Naive thymus-derived CD8-positive, alpha-beta T cell (primary cell): ENCODE measurements at regions not wholly inside any gene's neighbourhood (a gene's known extent, or its start where the extent isn't known, plus 50 kb on each side); places are given as distances from the start of the nearest gene placed in this dataset.

Experiments
- ATAC-seq, 2 donors: fragments of 150-1000 bp; cut with Tn5 transposase in 1 of 2; sonication (Bioruptor Pico), chemical (Tn5 transposase) in 1 of 2; 1 replicate in 1 of 2; 2 replicates in 1 of 2; pipeline ENCODE4 v1.10.0; 2021; ENCODE audit warnings: mild to moderate bottlenecking in 2 of 2, moderate library complexity in 2 of 2
- POLR2A ChIA-PET: fragments of 350-600 bp; sonication (Branson Sonifier 250); formaldehyde crosslinking; loops from one replicate; lab custom pipeline; 2021; ENCODE audit warnings: antibody characterized with exemption; lab: Charles Lee
- DNase-seq, 10 donors: peaks; one replicate each; pipeline versions ENCODE4 v3.0.0 to v3.0.0-alpha.2; 2020 to 2022
- H3K27ac Mint-ChIP-seq, 10 donors: one replicate each; pipeline ENCODE4 v1.8.0; 2020 to 2022; ENCODE audit warnings: mild to moderate bottlenecking in 10 of 10, mixed read lengths in 10 of 10, moderate library complexity in 4 of 10, inconsistent platforms in 1 of 10
- H3K27me3 Mint-ChIP-seq, 5 donors: one replicate each; pipeline ENCODE4 v1.8.0; 2021 to 2022; ENCODE audit warnings: mixed read lengths in 5 of 5
- H3K36me3 Mint-ChIP-seq, 3 donors: one replicate each; pipeline ENCODE4 v1.8.0; 2020 to 2022; ENCODE audit warnings: mixed read lengths in 3 of 3, mild to moderate bottlenecking in 2 of 3, inconsistent platforms in 1 of 3
- H3K4me1 Mint-ChIP-seq, 4 donors: one replicate each; pipeline ENCODE4 v1.8.0; 2021 to 2022; ENCODE audit warnings: mixed read lengths in 4 of 4
- H3K4me3 Mint-ChIP-seq, 10 donors: one replicate each; pipeline ENCODE4 v1.8.0; 2020 to 2022; ENCODE audit warnings: mild to moderate bottlenecking in 10 of 10, mixed read lengths in 10 of 10, moderate library complexity in 6 of 10, inconsistent platforms in 1 of 10
- H3K9me3 Mint-ChIP-seq, 9 donors: one replicate each; pipeline ENCODE4 v1.8.0; 2020 to 2022; ENCODE audit warnings: mixed read lengths in 9 of 9, mild to moderate bottlenecking in 3 of 9, inconsistent platforms in 1 of 9, moderate library complexity in 1 of 9

DNA sequence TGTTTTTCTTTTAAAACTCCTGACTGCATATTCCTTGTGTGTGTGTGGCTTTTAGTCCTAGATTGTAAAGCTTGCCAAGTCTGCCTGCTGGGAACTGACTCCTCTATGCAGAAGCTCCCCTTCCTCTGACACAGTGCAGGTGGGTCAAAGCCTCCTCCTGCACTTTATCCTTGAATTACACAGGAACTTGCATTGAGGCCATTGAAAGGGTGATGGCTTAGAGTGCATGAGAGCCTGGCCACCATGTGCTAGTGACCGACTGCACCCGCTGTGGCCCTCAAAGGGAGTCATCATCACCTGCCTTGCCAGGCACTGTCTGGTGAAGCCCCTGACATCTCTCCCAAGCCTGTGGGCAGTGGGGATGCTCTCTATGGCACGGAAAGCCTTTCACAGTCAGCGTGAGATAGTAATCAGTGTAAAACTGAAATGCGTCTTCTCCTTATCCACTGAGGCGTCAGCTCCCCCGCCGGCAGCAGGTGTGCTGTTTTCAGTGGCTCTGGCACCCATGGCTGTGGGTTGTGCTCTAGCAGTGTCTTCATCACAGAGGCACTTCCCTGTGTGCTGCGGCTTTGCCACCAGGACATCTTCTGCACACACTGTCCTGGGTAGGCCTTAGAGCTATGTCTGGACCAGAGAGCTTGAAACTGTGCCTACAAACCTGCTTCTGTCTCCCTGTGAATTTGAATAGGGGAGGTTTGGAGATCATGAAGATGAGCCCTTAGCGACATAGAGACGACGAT lies 87.9 kb downstream of the THBS2 start:
- DNase-seq: no peak
- Mint-ChIP-seq H3K4me3 (no peak overlapping the region), H3K27ac (peak overlapping the region in 1 of 10 donors; percentile 9), H3K27me3 (peaks cover 0 to 33% (median 10%) of the 10 kb centered on the region in 5 donors), H3K9me3 (no peaks in the 10 kb centered on the region), H3K4me1 (peaks cover 0 to 6% (median under 1%) of the 10 kb centered on the region in 4 donors), H3K36me3 (no peaks in the 10 kb centered on the region)
- POLR2A ChIA-PET: interaction anchor here (0.5 kb wide), 1 partner anchor 47 kb away, joined by 4 read pairs; no protein-coding TSS in a partner anchor
- ATAC-seq: no peak

DNA sequence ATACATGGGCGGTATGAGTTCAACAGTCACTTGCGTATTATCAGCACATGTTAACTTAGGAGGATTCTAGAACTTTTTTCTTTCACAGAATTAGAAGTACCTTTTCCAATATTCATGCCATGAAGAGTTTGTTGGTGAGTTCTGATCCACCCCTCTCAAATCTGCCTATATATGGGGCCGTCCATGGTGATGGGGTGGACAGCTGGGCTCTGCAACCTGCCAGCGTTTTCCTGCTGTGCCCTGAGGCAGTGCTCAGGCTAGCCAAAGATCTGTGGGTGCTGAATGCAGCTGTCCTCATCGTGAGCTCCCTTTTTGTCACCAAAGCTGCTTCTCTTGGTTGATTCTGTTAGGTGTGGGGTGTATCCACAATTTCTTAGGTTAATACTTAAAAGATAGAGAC lies 88.7 kb downstream of the THBS2 start:
- DNase-seq (no peak), ATAC-seq (no peak)
- peaks cover 0 to 6% (median under 1%) of the 10 kb centered on the region in 4 donors for H3K4me1 Mint-ChIP-seq
- no peak overlapping the region for H3K27ac Mint-ChIP-seq
- POLR2A ChIA-PET: no interaction called here
- H3K27me3 Mint-ChIP-seq: peaks cover 0 to 34% (median 10%) of the 10 kb centered on the region in 5 donors
- H3K9me3 Mint-ChIP-seq: no peaks in the 10 kb centered on the region
- H3K4me3 Mint-ChIP-seq: no peak overlapping the region
- H3K36me3 Mint-ChIP-seq: no peaks in the 10 kb centered on the region

DNA sequence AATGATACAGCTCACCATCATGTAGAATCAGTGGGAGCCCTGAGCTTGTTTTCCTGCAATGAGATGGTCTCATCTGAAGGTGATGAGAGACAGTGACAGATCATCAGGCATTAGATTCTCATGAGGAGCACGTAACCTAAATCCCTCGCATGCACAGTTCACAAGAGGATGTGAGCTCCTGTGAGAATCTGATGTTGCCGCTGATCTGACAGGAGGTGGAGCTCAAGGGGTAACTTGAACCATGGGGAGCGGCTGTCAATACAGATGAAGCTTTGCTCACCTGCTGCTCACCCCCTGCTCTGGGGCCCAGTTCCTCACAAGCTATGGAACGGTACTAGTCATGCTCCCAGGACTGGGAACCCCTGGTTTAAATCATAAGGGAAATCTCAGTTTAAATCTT lies 89.2 kb downstream of the THBS2 start:
- no peak for DNase-seq

DNA sequence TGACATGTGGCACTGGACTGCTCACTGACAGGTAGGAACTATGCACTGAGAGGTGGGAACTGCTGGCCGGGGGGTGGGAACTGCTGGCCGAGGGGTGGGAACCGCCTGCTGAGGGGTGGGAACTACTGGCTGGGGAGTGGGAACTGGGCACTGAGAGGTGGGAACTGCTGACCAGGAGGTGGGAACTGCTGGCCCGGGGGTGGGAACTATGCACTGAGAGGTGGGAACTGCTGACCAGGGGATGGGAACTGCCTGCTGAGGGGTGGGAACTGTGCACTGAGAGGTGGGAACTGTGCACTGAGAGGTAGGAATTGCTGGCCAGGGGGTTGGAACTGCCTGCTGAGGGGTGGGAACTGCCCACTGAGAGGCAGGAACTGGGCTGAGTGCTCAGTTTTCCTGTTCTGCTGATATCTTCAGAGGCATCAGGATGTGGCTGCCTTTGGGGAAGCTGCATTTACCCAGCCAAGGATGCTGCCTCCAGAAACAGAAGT lies 90.2 kb downstream of the THBS2 start:
- ATAC-seq (no peak), DNase-seq (no peak)
- Mint-ChIP-seq H3K4me1 (peaks cover 0 to 6% (median 0%) of the 10 kb centered on the region in 4 donors), H3K9me3 (no peaks in the 10 kb centered on the region), H3K27me3 (peaks cover 0 to 32% (median 10%) of the 10 kb centered on the region in 5 donors), H3K36me3 (no peaks in the 10 kb centered on the region), H3K27ac (no peak overlapping the region), H3K4me3 (no peak overlapping the region)
- POLR2A ChIA-PET: no interaction called here

More for the DNA sequence above, 89.2 kb downstream of the THBS2 start:
- H3K27ac Mint-ChIP-seq: no peak overlapping the region
- peaks cover 0 to 6% (median under 1%) of the 10 kb centered on the region in 4 donors for H3K4me1 Mint-ChIP-seq
- no peaks in the 10 kb centered on the region for H3K9me3 Mint-ChIP-seq
- H3K36me3 Mint-ChIP-seq: no peaks in the 10 kb centered on the region
- no peak for ATAC-seq
- POLR2A ChIA-PET: no interaction called here
- no peak overlapping the region for H3K4me3 Mint-ChIP-seq
- H3K27me3 Mint-ChIP-seq: peaks cover 0 to 39% (median 10%) of the 10 kb centered on the region in 5 donors

DNA sequence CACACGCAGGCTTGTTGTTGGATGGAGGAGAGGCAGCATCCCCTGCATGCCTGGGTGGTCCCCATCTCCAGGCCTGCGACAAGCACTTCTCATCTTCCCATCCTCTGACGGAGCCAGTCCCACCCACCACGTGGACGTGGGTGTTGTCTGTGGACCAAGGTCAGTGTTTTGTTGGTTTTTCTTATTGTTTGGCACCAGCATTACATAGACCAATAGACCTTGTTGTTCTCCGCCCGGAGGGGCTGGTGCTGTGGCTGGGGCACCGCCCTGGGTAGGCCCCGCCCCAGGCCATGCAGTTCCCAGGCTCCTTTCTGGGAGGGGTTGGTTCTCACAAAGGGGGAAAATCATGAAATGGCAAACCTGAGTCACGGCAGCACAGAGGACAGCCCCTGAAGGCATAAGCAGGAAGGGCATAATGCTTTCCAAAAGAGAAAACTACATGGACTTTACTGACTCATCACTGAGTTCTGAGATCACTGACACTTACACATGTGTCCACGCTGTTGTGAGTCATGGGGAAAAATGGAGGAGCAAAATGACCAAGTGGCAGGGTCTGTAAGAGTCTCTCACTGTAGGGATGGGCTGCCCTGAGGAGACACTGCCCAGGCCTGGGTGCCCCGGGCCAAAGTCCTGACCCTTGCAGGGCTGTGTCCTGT lies 90.8 kb downstream of the THBS2 start:
- no peak for ATAC-seq
- peaks cover 0 to 5% (median 0%) of the 10 kb centered on the region in 4 donors for H3K4me1 Mint-ChIP-seq
- no peak overlapping the region for H3K4me3 Mint-ChIP-seq
- no peak overlapping the region for H3K27ac Mint-ChIP-seq
- H3K9me3 Mint-ChIP-seq: no peaks in the 10 kb centered on the region
- H3K36me3 Mint-ChIP-seq: no peaks in the 10 kb centered on the region
- POLR2A ChIA-PET: no interaction called here
- peaks cover 0 to 30% (median 10%) of the 10 kb centered on the region in 5 donors for H3K27me3 Mint-ChIP-seq
- no peak for DNase-seq

DNA sequence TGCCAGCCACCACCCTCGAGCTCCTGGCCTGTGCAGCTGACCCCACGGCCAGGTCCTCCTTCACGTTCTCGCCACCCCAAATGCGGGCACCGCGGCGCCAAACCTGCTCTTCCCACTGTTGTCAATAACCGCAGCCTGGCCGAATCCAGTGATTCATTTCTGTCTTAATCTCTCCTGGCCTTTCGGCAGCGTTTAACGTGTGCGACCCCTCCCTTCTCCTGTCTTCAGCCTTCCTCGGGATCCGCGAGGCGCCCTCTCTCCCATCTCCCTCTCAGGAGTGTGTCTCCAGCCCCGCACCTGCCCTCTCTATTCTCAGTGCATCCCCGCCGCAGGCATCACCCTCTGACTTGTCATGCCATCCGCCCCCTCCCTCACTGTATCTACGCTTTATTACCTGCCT lies 91.4 kb downstream of the THBS2 start:
- POLR2A ChIA-PET: no interaction called here
- H3K9me3 Mint-ChIP-seq: no peaks in the 10 kb centered on the region

DNA sequence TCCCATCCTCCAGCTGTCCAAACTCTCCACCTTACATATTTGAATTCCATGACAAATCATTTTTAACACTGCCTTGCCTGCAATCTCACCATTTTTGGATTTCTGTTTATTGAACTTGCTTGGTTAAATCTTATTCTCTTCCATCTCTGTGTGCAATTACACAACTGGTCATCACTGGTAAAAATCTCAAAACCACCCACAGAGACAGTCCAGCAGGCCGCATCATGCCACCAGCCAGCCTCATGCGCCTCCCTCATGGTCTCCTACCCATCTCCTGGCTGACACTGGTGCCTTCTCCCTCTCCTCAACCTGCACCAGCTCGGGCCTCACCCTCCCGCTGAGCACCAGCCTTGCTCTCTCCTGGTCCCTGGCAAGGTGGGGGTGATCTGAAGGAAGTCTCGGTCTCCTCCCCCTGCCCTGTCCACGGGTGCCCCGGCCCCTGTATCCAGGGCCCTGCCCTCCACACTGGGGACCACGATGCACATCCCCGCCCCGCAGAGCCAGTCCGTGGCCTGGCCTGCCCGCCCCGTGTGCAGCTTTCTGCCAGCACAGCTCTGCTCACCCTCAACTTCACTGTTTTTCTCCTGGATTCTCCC lies 92.0 kb downstream of the THBS2 start:
- Mint-ChIP-seq H3K27ac (peak overlapping the region in 1 of 10 donors; percentile 56), H3K4me3 (no peak overlapping the region), H3K36me3 (no peaks in the 10 kb centered on the region), H3K4me1 (peaks cover 0 to 5% (median 0%) of the 10 kb centered on the region in 4 donors), H3K27me3 (peaks cover 0 to 31% (median 10%) of the 10 kb centered on the region in 5 donors), H3K9me3 (no peaks in the 10 kb centered on the region)
- ATAC-seq (no peak), DNase-seq (no peak)
- POLR2A ChIA-PET: no interaction called here

More for the DNA sequence above, 91.4 kb downstream of the THBS2 start:
- Mint-ChIP-seq H3K27ac (peak overlapping the region in 1 of 10 donors; percentile 56), H3K27me3 (peaks cover 0 to 30% (median 10%) of the 10 kb centered on the region in 5 donors), H3K36me3 (no peaks in the 10 kb centered on the region), H3K4me3 (no peak overlapping the region), H3K4me1 (peaks cover 0 to 5% (median 0%) of the 10 kb centered on the region in 4 donors)
- DNase-seq: no peak
- no peak for ATAC-seq

DNA sequence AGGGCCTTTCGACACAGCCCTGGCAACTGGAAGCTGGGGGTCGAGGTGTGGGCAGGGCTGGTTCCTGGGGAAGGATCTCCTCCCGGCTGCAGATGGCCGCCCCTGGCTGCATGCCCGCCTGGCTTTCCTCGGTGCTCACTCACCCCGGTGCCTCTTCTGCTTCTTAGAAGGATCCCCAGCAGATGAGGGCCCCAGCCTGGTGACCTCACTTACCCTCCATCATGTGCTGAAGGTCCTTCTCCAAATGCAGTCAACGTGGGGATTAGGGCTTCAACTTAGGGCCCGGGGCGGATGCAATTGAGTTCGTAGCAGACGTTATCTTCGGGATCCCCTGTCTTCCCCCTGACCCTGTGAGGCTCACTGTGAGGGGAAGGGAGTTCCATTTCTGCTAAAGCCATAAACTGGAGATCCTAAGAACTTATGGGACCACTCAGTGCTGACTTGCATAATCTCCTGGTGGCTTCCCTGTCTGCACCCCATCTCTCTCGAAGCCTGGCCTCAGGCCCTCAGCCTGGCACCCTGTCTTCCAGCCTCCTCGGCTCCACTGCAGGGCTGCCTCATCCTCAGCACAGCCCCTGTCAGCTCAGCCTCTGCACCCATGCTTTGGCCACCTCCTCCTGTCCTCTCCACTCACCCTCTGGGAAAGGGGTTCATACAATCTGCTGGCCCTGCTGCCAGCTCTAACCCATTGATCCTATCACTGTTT lies 92.6 kb downstream of the THBS2 start:
- H3K4me1 Mint-ChIP-seq: peaks cover 0 to 2% (median 0%) of the 10 kb centered on the region in 4 donors
- ATAC-seq: no peak
- no peaks in the 10 kb centered on the region for H3K36me3 Mint-ChIP-seq
- no peak for DNase-seq
- H3K27ac Mint-ChIP-seq: no peak overlapping the region
- POLR2A ChIA-PET: no interaction called here
- H3K9me3 Mint-ChIP-seq: no peaks in the 10 kb centered on the region
- H3K4me3 Mint-ChIP-seq: no peak overlapping the region
- peaks cover 0 to 30% (median 10%) of the 10 kb centered on the region in 5 donors for H3K27me3 Mint-ChIP-seq

DNA sequence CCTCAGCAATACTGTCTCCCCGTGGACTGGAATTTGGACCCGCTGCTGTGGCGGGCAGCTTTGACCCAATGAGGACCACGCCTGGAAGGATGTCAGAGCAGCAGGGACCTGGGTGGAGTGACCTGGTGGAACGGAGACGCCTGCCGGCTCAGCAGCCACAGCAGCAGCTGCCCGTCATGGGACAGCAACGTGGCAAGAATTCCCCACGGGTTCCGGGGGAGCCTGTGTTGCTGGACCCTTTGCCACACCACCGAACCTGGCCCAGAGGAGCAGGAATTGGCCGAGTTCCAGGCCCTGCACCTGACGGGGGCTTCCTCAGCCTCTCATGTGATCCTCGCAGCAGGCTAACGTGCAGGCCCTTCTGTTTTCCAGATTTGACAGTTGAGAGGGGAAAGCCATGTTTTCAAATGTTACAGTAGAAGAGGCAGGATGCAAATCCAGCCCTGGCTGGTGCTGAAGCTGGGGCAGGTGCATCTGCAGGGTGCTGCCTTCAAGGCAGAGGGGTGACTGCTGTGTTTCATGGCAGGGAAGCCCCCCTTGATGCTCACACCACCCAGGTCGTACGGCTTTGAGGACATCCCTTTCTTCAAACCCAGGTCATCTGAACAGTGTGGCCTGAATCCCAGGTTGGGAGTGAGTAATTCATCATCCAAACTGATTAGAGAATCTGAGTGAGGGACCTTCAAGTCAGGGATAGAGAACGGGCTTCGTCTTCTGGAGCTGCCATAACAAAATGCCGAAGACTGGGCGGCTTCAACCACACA lies 93.4 kb downstream of the THBS2 start:
- ATAC-seq (no peak), DNase-seq (no peak)
- no peak overlapping the region for H3K27ac Mint-ChIP-seq
- POLR2A ChIA-PET: no interaction called here
- H3K27me3 Mint-ChIP-seq: peaks cover 2 to 38% (median 17%) of the 10 kb centered on the region in 5 donors
- no peaks in the 10 kb centered on the region for H3K36me3 Mint-ChIP-seq
- H3K9me3 Mint-ChIP-seq: peaks cover 0 to under 1% (median 0%) of the 10 kb centered on the region in 9 donors
- H3K4me1 Mint-ChIP-seq: peaks cover 0 to 2% (median 0%) of the 10 kb centered on the region in 4 donors
- no peak overlapping the region for H3K4me3 Mint-ChIP-seq

DNA sequence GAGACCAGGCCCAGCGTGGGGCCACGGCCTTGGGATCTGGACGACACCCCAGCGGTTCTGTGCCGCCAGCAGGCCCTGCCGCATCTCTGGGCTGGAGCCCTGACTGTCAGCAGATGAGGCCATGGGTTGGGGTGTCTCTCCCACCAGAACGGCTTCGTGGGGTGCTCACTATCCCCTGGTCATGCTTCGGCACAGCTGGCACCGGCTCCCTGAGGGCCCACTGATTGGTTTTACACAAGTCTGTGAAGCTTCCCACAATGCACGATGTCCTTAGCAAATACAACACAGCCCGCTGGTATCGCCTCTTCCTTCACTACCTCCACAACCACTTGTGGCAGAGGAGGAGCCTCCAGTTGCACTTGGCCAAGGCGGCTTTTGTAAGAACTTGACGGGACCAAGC lies 94.3 kb downstream of the THBS2 start:
- H3K4me3 Mint-ChIP-seq: no peak overlapping the region
- ATAC-seq: no peak
- H3K27ac Mint-ChIP-seq: no peak overlapping the region
- peaks cover 4 to 42% (median 18%) of the 10 kb centered on the region in 5 donors for H3K27me3 Mint-ChIP-seq
- H3K36me3 Mint-ChIP-seq: no peaks in the 10 kb centered on the region
- H3K4me1 Mint-ChIP-seq: peaks cover 0 to 2% (median 0%) of the 10 kb centered on the region in 4 donors
- POLR2A ChIA-PET: no interaction called here
- DNase-seq: no peak
- peaks cover 0 to 2% (median 0%) of the 10 kb centered on the region in 9 donors for H3K9me3 Mint-ChIP-seq

DNA sequence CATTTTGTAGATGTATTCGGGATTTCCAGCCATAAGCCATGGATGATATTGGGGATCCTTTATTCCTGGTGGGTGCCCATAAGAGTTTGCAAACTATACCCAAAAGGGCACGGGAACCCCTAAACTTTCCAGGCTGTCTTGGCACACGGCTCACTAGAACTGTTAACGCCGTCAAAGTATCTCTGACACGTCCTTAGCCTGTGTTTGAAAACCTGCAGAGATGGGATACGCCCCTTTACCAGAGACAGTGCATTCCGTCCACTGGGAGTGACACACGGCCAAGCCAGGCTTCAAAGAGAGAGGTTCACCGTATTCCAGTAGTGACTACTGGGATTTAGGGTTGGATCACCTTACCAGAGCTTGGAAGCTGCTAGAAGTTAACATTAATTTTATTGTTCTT lies 95.0 kb downstream of the THBS2 start:
- POLR2A ChIA-PET: no interaction called here

DNA sequence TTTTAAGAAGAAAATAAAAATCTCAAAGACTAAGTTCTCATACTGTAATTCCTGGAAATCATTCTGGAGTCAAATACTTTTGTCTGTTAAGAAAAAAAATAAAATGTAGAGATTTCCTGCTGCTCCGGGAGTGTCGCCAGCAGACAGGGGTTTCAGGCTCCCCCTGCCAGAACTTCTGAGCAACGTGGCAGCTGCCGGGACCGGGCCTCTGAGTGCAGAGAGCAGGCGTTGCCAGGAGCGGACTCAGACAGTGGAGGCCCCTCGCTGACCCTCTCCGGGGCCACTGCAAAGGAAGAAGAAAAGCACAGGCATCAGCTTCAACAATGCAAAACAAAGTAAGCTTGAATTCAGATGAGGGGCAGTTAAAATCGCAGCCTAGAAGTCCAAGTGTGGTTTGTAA lies 95.5 kb downstream of the THBS2 start:
- POLR2A ChIA-PET: no interaction called here
- Mint-ChIP-seq H3K4me3 (no peak overlapping the region), H3K27me3 (peaks cover 4 to 53% (median 19%) of the 10 kb centered on the region in 5 donors), H3K27ac (no peak overlapping the region), H3K36me3 (no peaks in the 10 kb centered on the region), H3K4me1 (peaks cover 0 to 2% (median 0%) of the 10 kb centered on the region in 4 donors), H3K9me3 (peaks cover 0 to 2% (median 0%) of the 10 kb centered on the region in 9 donors)
- ATAC-seq (no peak), DNase-seq (no peak)

More for the DNA sequence above, 95.0 kb downstream of the THBS2 start:
- H3K27me3 Mint-ChIP-seq: peaks cover 4 to 48% (median 20%) of the 10 kb centered on the region in 5 donors
- DNase-seq (no peak), ATAC-seq (no peak)
- no peak overlapping the region for H3K27ac Mint-ChIP-seq
- peaks cover 0 to 2% (median 0%) of the 10 kb centered on the region in 9 donors for H3K9me3 Mint-ChIP-seq
- H3K4me1 Mint-ChIP-seq: peaks cover 0 to 2% (median 0%) of the 10 kb centered on the region in 4 donors
- H3K4me3 Mint-ChIP-seq: no peak overlapping the region
- H3K36me3 Mint-ChIP-seq: no peaks in the 10 kb centered on the region
